ENCODE measurements at regions not wholly inside any gene's neighbourhood (a gene's known extent, or its start where the extent isn't known, plus 50 kb on each side); places are given as distances from the start of the nearest gene placed in this dataset.

DNA sequence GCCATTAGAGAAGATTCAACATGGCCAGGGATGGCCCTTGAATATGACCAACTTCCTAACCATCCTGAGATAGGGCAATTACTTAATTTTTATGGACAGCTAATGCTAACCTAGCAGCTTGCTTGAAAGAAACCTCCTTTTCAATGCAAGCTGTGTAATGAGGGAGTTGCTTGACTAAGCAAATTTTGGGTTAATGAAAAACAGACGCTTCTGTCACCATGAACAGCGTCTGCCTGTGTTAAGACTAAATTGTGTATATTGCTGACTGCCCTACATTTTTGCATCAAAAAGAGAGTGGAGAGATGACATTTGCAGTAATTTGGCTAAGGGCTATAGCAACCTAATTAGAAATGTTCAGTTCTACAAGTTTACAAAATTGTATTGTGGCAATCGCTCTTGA lies 319.2 kb upstream of the LRATD1 start:
- no peak for DNase-seq

DNA sequence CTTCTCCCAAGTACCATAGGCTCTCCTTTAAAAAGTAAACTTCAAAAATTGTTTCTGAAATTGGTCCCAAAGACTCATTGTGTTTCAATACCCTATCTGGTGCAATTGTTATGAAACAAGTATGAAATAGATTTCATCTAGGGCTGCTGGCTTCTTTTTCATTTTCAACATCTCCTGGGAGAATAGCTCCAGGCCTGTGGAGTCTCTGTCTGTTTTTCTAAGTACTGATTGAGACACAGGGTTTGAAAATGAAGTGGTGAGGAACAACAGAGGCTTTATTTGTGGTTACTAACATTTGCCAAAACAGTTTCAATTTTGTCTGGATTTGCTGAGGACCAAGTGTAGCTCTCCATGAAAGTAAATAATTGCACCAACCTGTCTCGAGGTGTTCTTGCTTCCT lies 315.9 kb upstream of the LRATD1 start:
- no peak for DNase-seq

GRCh38 chr2:14321357-14321756 lies 311.2 kb upstream of the LRATD1 start:
- DNase-seq, result no peak

GRCh38 chr2:14322306-14322705 lies 310.2 kb upstream of the LRATD1 start:
- no peak for DNase-seq

- DNase-seq, result no peak
Observed at GRCh38 chr2:14324308-14324707, 308.2 kb upstream of the LRATD1 start.

DNA sequence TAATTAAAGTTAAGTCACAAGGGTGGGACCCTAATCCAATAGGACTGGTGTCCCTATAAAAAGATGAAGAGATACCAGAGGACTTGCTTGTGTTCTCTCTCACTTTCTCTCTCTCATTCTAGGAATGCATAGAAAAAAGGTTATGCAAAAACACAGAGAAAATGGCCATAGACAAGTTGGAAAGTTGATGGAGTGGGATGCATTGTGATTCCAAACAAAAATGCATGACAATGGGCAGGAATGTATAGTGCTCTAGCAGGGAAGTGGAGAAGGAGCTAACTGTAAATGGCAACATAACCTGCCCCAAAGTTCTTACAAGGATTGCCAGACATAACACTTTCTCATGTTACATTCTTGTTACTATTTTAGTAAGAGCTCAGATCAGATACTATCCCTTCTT lies 301.6 kb upstream of the LRATD1 start:
- no peak for DNase-seq

DNA sequence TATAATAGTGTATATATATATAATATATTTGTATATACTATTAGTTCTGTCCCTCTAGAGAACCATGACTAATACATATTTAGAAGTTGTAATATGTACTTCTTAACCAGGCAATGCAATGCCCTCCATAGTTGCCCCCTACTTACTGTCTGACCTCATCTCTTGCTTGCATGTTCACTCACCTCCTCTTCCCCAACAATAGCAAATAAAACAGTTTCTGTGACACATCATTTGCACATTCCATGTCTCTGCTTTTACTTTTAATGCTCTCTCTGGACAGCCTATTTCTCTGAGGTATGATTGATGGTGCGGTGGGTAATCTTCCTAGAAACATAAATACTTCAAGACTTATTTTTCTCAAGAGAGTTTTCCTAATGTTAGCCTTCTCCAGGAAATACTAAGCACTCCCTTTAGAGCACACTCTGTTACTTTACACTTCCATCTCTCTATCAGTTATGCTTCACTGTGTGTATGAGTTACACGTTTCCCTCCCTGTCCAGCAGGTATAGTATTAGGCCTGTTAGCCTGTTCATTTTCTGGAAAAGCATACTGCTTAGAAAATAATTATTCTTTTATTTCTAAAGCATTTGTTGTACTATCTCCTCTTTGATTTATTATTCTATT lies 295.6 kb upstream of the LRATD1 start:
- DNase-seq, result no peak

DNA sequence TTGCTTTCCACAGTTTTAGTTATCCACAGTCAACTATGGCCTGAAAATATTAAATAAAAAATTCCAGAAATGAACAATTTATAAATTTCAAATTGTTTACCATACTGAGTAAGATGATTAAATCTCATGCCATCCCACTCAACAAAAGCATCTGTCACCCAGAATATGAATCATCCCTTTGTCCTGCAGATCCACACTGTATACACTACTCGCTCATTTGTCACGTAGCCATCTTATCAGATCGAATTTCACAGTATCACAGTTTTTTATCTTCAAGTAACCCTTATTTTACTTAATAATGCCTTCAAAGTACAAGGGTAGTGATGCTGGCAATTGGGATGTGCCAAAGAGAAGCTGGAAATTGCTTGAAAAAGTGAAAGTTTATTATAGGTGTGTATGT lies 291.8 kb upstream of the LRATD1 start:
- DNase-seq, result no peak

DNA sequence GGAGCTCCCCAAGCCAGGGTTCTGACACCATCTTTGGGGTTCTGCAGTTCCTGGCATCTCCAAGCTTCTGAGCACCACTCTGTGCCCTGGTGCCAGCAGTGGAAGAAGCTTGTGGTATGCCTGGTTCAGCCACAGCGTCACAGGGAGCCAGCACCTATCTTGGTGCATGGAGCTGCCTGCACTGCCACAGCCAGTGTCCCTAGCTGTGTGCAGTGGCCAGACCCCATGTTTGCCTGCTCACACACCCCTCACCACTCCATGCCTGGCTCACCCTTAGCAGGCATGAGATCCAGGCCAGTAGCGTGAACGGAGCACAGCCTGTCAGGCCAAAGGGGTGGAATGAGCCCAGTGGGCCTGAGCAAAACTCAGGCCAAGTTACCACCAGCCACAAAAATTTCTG lies 290.2 kb upstream of the LRATD1 start:
- no peak for DNase-seq

GRCh38 chr2:14344355-14344754 lies 288.2 kb upstream of the LRATD1 start:
- DNase-seq, result no peak

GRCh38 chr2:14348247-14348646 lies 284.3 kb upstream of the LRATD1 start:
- no peak for DNase-seq

- no peak for DNase-seq
Observed at GRCh38 chr2:14350856-14351255, 281.7 kb upstream of the LRATD1 start.

GRCh38 chr2:14352067-14352466 lies 280.4 kb upstream of the LRATD1 start:
- DNase-seq, result no peak

DNA sequence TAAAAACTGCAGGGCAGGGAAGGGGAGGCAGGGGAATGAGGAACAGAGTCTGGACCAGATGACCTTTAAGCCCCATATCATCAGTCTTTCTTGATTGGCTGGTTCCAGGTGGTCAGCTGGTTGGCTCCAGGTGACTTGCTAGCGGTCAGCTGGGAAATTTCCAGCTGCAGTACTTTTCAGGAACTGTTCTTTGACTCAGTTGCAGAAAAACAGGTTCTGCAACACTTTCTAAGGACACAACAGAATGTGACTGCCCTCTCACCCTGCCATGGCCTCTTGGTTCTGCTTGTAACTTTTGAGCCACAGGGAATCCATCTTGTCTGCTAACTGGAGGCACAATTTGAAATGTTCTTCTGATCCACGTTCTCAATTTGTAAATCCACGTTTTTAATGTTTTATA lies 278.3 kb upstream of the LRATD1 start:
- DNase-seq, result no peak

DNA sequence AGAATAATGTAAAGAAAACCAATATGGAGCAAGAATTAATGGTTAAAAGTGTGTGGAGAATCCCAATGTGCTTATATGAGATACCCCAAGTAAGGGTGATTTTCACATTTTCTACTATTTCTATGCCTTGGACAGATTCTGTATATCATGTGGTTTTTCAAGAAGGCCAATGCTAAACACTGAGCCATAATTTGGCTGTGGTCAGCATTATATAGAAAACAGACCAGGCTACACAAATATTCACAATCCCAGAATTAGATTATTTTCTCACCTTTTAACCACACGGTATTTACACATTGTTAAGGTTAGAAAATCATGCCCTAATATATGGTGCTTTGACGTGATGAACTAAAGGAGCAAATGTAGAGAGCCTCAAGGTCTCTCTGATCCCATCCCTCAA lies 277.4 kb upstream of the LRATD1 start:
- no peak for DNase-seq

DNA sequence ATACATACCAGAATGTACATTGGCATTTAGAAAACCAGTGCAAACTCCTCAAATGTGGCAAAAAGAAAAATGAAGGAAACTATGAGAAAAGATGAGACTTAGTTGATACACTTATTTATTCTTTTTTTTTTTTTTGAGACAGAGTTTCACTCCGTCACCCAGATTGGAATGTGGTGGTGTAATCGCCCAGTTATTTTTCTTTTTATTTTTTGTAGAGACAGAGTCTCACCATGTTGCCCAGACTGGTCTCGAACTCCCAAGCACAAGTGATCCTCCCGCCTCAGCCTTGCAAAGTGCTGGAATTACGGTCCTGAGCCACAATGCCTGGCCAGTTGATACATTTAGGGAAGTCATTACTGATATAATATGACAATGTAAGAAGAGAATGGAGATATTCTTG lies 274.2 kb upstream of the LRATD1 start:
- no peak for DNase-seq

DNA sequence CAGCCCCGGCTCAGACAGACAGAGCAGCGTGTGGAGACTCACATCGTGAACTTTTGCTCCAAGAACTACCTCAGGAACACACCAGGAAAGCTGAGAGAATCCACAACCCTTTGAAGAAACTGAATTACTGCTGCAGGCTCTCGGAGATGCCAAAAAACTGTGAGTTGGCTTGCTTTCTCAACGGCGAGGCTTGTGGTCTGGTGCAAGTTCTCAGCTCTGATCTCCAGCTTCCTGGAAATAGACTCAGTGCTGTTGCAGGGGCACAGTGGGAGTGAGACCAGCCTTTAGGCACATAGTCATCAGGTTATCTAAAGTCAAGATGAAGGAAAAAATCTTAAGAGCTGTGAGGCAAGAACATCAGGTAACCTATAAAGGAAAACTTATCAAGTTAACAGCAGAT lies 273.7 kb upstream of the LRATD1 start:
- no peak for DNase-seq

GRCh38 chr2:14363137-14363536 lies 269.4 kb upstream of the LRATD1 start:
- no peak for DNase-seq

DNA sequence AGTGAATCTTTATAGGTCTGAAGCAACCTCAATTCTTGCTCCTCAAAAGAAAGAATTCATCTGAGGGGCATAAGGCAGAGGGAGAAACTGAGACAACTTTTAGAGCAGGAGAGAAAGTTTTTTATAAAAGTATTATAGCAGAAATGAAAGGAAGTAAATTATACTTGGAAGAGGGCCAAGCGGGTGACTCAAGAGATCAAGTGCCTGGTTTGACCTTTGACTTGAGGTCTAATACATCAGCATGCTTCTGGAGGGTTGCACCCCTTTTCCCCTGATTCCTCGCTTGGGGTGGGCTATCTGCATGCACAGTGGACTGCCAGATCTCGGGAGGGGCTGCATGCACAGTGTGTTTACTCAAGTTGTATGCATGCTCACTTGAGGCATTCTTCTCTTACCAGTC lies 268.5 kb upstream of the LRATD1 start:
- no peak for DNase-seq

DNA sequence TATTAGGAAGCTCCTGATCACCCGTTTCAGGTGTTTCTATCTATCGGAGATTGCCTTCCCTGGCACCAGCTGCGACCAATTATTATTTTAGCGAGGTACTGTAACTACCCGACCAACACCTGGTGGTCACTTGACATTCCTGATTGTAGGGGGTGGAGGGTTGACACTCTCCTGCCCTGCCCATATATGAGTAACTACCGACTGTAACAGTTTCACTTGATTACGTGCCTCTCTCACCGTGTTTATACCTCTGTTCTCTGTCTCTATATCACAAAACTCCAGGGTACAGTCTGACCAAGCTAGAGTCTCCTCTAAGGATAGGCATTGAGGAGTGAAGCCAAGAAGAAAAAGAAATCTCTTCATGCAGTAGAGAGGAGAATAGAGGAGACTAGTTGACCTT lies 268.0 kb upstream of the LRATD1 start:
- no peak for DNase-seq

- no peak for DNase-seq
Observed at GRCh38 chr2:14385043-14385442, 247.5 kb upstream of the LRATD1 start.

- no peak for DNase-seq
Observed at GRCh38 chr2:14387332-14387731, 245.2 kb upstream of the LRATD1 start.

DNA sequence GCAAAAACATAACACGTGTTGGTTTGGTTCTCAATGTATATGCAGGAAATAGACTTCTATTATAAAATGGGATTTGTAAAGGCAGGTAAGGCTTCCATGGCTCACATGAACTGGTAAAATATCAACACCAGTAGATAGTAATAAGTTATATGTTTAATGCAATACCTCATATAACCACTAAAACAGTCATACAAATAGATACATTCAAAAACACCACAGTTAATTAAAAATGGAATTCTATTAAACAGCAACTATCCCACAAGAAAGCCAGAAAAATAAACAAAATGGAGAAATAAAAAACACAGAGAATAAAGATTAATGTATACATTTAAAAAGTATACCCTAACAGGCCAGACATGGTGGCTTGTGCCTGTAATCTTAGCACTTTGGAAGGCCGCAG lies 243.8 kb upstream of the LRATD1 start:
- no peak for DNase-seq

- DNase-seq, result no peak
Observed at GRCh38 chr2:14396533-14397083, 235.9 kb upstream of the LRATD1 start.

- DNase-seq, result no peak
Observed at GRCh38 chr2:14398641-14399040, 233.9 kb upstream of the LRATD1 start.

DNA sequence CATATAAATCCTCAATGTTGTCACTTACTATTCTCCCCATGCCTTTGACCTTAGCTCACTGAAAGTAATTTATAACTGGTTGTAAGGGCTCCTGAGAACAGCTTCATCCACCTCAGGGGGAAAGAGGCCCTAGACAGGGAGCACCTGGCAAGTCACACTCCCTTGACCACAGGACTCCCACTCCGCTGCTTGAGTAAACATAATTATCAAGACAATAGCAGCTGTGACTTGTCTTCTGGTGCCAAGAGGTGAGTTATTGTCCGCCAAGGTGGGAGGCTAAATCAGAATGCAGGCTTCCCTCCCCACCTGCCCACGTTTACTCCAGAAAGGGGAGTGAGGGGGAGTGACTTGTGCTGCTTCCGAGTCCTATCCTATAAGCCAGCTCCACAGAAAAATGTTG lies 230.6 kb upstream of the LRATD1 start:
- DNase-seq, result no peak
